ENCODE measurements at regions not wholly inside any gene's neighbourhood (a gene's known extent, or its start where the extent isn't known, plus 50 kb on each side); places are given as distances from the start of the nearest gene placed in this dataset.

DNA sequence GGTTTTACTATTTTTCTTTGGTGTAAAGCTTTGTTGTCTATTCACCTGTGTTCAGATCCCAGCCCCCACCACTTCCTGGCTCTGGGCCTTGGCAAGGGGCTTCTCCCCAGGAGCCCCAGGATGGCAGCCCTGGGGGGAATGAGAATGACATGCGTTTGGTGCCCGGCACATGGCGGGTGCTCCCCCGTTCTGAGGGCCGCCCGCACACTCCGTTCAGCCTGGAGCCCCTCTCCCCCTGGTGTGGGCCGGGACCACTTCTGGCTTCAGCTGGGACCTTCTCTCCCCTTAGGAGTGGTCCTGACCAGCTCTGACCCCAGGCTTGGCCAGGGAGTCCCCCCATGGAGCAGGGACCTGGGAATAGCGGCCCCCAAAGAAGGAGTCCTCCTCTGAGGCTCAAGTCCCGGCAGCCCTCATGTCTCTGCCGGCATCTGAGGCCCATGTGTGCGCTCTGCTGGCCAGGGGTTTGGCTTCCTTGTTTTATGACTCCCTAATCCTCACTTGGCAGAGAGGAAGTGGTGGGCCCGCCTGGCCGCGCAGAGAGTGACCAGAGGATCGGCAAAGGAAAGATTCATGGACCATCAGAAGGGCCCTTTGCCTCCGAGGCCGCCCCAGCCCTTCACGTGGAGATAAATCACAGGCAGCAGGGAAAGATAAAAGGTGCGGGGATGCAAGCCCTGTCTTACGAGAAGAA lies 57.0 kb upstream of the LMX1B start:
- no peak for DNase-seq (ENCODE audit: low spot score)

DNA sequence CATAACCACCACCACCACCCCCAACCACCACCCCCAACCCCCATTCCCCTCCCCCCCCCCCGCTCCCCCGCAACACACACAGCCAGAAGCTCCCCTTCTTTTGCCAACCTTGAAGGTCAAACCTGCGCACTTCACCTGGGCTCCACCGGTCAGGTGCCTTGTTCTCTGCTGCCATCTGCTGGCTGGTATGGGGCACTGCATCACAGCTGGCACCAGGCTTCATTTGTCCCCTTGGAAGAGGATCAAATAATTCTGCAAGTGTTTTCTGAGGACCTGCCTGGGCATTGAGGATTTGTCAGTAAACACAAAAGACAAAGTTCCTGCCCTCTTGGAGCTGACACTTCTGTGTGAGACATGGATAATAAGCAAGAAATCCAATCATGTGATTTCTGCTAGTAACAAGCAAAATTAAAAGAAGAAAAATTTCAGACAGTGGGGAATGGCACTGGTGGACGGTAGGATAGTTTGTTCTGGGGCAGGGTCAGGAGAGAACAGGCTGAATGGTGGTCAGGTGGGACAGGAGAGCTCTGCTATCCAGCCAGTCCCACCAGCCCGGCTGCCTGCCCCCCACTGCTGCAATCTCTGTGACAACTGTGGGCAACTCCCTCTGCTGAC lies 55.6 kb upstream of the LMX1B start:
- peak; percentile 71 for DNase-seq (ENCODE audit: low spot score)

DNA sequence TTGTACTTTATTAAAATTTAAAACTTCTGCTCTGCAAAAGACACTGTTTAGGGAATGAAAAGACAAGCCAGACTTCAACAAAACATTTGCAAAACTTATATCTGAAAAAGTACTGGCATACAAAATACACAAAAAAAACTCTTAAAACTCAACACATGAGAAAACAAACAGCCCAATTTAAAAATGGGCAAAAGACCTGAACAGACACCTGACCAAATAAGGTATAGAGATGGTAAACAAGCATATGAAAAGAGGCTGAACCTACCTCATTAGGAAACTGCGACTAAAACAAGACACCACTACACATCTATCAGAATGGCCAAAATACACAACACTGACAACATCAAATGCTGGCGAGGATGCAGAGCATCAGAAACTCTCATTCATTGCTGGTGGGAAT lies 54.4 kb upstream of the LMX1B start:
- no peak for DNase-seq (ENCODE audit: low spot score)

DNA sequence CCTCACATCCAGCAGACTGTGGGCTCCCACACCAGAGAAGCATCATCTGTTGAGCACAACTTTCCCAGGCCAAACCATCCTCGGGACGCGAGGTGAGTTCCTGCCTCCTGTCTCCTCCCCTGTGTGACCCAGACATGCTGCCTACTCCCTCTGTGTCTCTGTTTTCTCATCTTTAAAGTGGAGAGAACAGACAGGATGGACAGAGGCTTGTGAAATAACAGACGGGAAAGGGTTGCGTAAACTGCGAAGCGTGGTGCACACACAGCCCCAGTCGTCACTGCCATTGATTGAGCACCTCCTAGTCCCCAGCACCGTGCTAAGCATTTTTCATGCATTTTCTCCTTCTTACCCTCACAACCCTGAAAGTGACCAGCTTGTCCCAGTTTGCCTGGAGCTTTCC lies 52.1 kb upstream of the LMX1B start:
- DNase-seq (ENCODE audit: low spot score): no peak

DNA sequence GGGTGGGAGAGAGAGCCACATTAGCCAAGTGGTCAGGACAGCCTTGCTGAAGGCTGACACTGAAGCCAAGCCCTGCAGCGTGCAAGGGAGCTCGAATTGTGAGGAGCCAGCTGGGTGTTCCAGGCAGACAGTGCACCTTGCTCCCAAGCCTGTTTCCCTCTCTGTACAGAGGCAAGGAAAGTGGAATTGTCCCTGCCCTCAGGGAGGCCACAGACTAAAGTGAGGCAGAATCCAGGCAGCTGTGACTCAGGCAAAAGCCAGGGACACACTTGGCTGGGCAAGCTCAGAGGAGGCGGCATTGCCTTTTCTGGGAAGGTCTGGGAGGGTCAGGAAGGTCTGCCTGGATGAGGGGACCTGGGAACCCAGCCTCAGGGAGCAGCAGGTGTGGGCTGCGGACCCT lies 50.2 kb upstream of the LMX1B start:
- DNase-seq (ENCODE audit: low spot score): no peak

Data from activated CD4-positive, alpha-beta T cell treated with anti-CD3 and anti-CD28 coated beads, Interleukin-2, Interleukin-4, amounts not matched to agents 100 ng/mL and 50 ng/mL, durations not matched to agents 16 hours and 8 hours (primary cell).